ENCODE measurements at regions not wholly inside any gene's neighbourhood (a gene's known extent, or its start where the extent isn't known, plus 50 kb on each side); places are given as distances from the start of the nearest gene placed in this dataset.

GRCh38 chr3:61347981-61348380 lies 96.7 kb upstream of the FHIT start:
- BruUV-seq (replicated peaks), result no TSS peak
- intact Hi-C loops (cut with micrococcal nuclease; ENCODE audit: unreplicated experiment), result no loop called here
- no peaks in the 10 kb centered on the region for H3K9me3 ChIP-seq (ENCODE audit: low read length)
- POLR2A ChIA-PET, result no interaction called here
- TF ChIP-seq EZH2phosphoT487 (IDR thresholded peaks at IDR 0.05; ENCODE audit: borderline replicate concordance, low read depth, low read length) (no peak), CTCF (conservative IDR thresholded peaks at IDR 0.05; ENCODE audit: low read length) (no peak)
- H2AFZ ChIP-seq (ENCODE audit: low read length), result no peak overlapping the region
- CTCF ChIA-PET (ENCODE audit: unreplicated experiment), result no interaction called here
- H4K20me1 ChIP-seq (ENCODE audit: insufficient read depth, low read length), result no peaks in the 10 kb centered on the region
- H3K4me3 ChIP-seq (ENCODE audit: low read depth, low read length, poor library complexity, severe bottlenecking), result no peak overlapping the region
- H3K27ac ChIP-seq (ENCODE audit: low read depth, low read length, poor library complexity, severe bottlenecking), result no peak overlapping the region
- H3K4me2 ChIP-seq (ENCODE audit: low read length), result no peak overlapping the region
- no peaks in the 10 kb centered on the region for H3K9me2 ChIP-seq (ENCODE audit: insufficient read depth, low read length)
- H3K79me2 ChIP-seq (ENCODE audit: insufficient read depth, low read depth, low read length), result no peaks in the 10 kb centered on the region
- H3K4me1 ChIP-seq (ENCODE audit: insufficient read depth, low read length, poor library complexity, severe bottlenecking), result no peaks in the 10 kb centered on the region
- no peaks in the 10 kb centered on the region for H3K36me3 ChIP-seq (ENCODE audit: insufficient read depth, low read length)
- no peak for DNase-seq (ENCODE audit: low spot score)

GRCh38 chr3:61349717-61350116 lies 98.5 kb upstream of the FHIT start:
- TF ChIP-seq CTCF (conservative IDR thresholded peaks at IDR 0.05; ENCODE audit: low read length) (no peak), EZH2phosphoT487 (IDR thresholded peaks at IDR 0.05; ENCODE audit: borderline replicate concordance, low read depth, low read length) (no peak)
- Histone ChIP-seq H3K27ac (ENCODE audit: low read depth, low read length, poor library complexity, severe bottlenecking) (no peak overlapping the region), H3K4me3 (ENCODE audit: low read depth, low read length, poor library complexity, severe bottlenecking) (no peak overlapping the region), H3K9me2 (ENCODE audit: insufficient read depth, low read length) (no peaks in the 10 kb centered on the region), H4K20me1 (ENCODE audit: insufficient read depth, low read length) (no peaks in the 10 kb centered on the region), H3K9me3 (ENCODE audit: low read length) (no peaks in the 10 kb centered on the region), H3K36me3 (ENCODE audit: insufficient read depth, low read length) (no peaks in the 10 kb centered on the region), H3K4me2 (ENCODE audit: low read length) (no peak overlapping the region), H2AFZ (ENCODE audit: low read length) (no peak overlapping the region), H3K4me1 (ENCODE audit: insufficient read depth, low read length, poor library complexity, severe bottlenecking) (no peaks in the 10 kb centered on the region), H3K79me2 (ENCODE audit: insufficient read depth, low read depth, low read length) (no peaks in the 10 kb centered on the region)
- no TSS peak for BruUV-seq (replicated peaks)
- CTCF ChIA-PET (ENCODE audit: unreplicated experiment), result no interaction called here
- intact Hi-C loops (cut with micrococcal nuclease; ENCODE audit: unreplicated experiment), result no loop called here
- DNase-seq (ENCODE audit: low spot score), result no peak
- POLR2A ChIA-PET, result no interaction called here

GRCh38 chr3:61350782-61351309 lies 99.6 kb upstream of the FHIT start:
- H3K79me2 ChIP-seq (ENCODE audit: insufficient read depth, low read depth, low read length), result no peaks in the 10 kb centered on the region
- ChIA-PET CTCF (ENCODE audit: unreplicated experiment) (no interaction called here), POLR2A (no interaction called here)
- no peak for TF ChIP-seq EZH2phosphoT487 (IDR thresholded peaks at IDR 0.05; ENCODE audit: borderline replicate concordance, low read depth, low read length)
- TF ChIP-seq CTCF (conservative IDR thresholded peaks at IDR 0.05; ENCODE audit: low read length), result no peak
- no peaks in the 10 kb centered on the region for H3K36me3 ChIP-seq (ENCODE audit: insufficient read depth, low read length)
- H3K9me2 ChIP-seq (ENCODE audit: insufficient read depth, low read length), result no peaks in the 10 kb centered on the region
- H3K4me1 ChIP-seq (ENCODE audit: insufficient read depth, low read length, poor library complexity, severe bottlenecking), result no peaks in the 10 kb centered on the region
- H3K4me3 ChIP-seq (ENCODE audit: low read depth, low read length, poor library complexity, severe bottlenecking), result no peak overlapping the region
- no peak overlapping the region for H2AFZ ChIP-seq (ENCODE audit: low read length)
- no peak overlapping the region for H3K27ac ChIP-seq (ENCODE audit: low read depth, low read length, poor library complexity, severe bottlenecking)
- BruUV-seq (replicated peaks), result no TSS peak
- no peak overlapping the region for H3K4me2 ChIP-seq (ENCODE audit: low read length)
- no peaks in the 10 kb centered on the region for H4K20me1 ChIP-seq (ENCODE audit: insufficient read depth, low read length)
- no peaks in the 10 kb centered on the region for H3K9me3 ChIP-seq (ENCODE audit: low read length)
- DNase-seq (ENCODE audit: low spot score), result no peak
- intact Hi-C loops (cut with micrococcal nuclease; ENCODE audit: unreplicated experiment), result no loop called here
